ENCODE measurements at regions not wholly inside any gene's neighbourhood (a gene's known extent, or its start where the extent isn't known, plus 50 kb on each side); places are given as distances from the start of the nearest gene placed in this dataset.

GRCh38 chr3:84265768-84266167 is 693.0 kb upstream of the CADM2 start:
- no peak overlapping the region for H4K91ac ChIP-seq (ENCODE audit: insufficient read length, low read depth, low read length)
- Mint-ChIP-seq H3K4me1 (no peaks in the 10 kb centered on the region), H3K9me3 (peaks cover 1 to 12% of the 10 kb centered on the region in 2 experiments; a peak in 2 of 5 replicates)

More at GRCh38 chr3:84265768-84266167, 693.0 kb upstream of the CADM2 start:
- no peak overlapping the region for H3K14ac ChIP-seq (ENCODE audit: insufficient read depth, low read length)
- no peak overlapping the region for H3K4ac ChIP-seq (ENCODE audit: low read depth, low read length)
- H4K5ac ChIP-seq (ENCODE audit: insufficient read length, low read depth, low read length), result no peak overlapping the region
- no peak overlapping the region for H4K8ac ChIP-seq (replicated peaks; ENCODE audit: insufficient read length, low read depth, low read length)
- no peaks in the 10 kb centered on the region for H3K27me3 ChIP-seq (ENCODE audit: insufficient read depth, low read length)
- H2BK12ac ChIP-seq (ENCODE audit: insufficient read length, low read depth, low read length), result no peak overlapping the region
- no peak overlapping the region for H3K9ac ChIP-seq (ENCODE audit: extremely low read depth, insufficient read length, low read length)
- H3K79me2 ChIP-seq (ENCODE audit: insufficient read depth, low read length), result no peaks in the 10 kb centered on the region
- H2BK15ac ChIP-seq (ENCODE audit: low read depth, low read length), result no peak overlapping the region
- no peaks in the 10 kb centered on the region for H3K4me1 ChIP-seq (ENCODE audit: insufficient read depth, low read length)
- DNase-seq, result no peak
- H3K4me2 ChIP-seq (ENCODE audit: insufficient read depth, insufficient read length, low read length), result no peak overlapping the region
- H3K56ac ChIP-seq (ENCODE audit: insufficient read length, low read depth, low read length), result no peak overlapping the region
- no peaks in the 10 kb centered on the region for H4K20me1 ChIP-seq (ENCODE audit: control insufficient read depth, insufficient read depth, insufficient read length)
- no CpG with 5 or more reads among the region's 4 CpGs for WGBS (ENCODE audit: extremely low coverage, insufficient read length, low lambda C conversion rate)
- Mint-ChIP-seq H3K27me3 (ENCODE audit: low read depth) (no peaks in the 10 kb centered on the region), H3K27ac (no peak overlapping the region), H3K36me3 (ENCODE audit: insufficient read depth in 1 of 3, low read depth in 3 of 3) (peaks cover 0 to 2% (median 0%) of the 10 kb centered on the region in 3 experiments; a peak in 2 of 7 replicates), H3K4me3 (no peak overlapping the region)
- H3K27ac ChIP-seq (ENCODE audit: insufficient read length, low read depth, low read length), result no peak overlapping the region
- H3K23ac ChIP-seq (ENCODE audit: insufficient read length, low read depth, low read length), result no peak overlapping the region
- no peaks in the 10 kb centered on the region for H3K9me3 ChIP-seq (ENCODE audit: control insufficient read depth, low read depth, low read length)
- no peak for TF ChIP-seq CTCF (conservative IDR thresholded peaks at IDR 0.05)
- no peak overlapping the region for H2BK5ac ChIP-seq (ENCODE audit: insufficient read length, low read length)
- no peaks in the 10 kb centered on the region for H3K79me1 ChIP-seq (ENCODE audit: insufficient read depth, low read depth, low read length, poor library complexity, severe bottlenecking)
- H3K18ac ChIP-seq (ENCODE audit: insufficient read length, low read depth, low read length), result no peak overlapping the region
- H2AFZ ChIP-seq (ENCODE audit: low read length), result no peak overlapping the region
- no peak overlapping the region for H3T11ph ChIP-seq (ENCODE audit: low read length)
- H2BK120ac ChIP-seq (ENCODE audit: low read depth, low read length, poor library complexity, severe bottlenecking), result no peak overlapping the region
- no peaks in the 10 kb centered on the region for H3K23me2 ChIP-seq (ENCODE audit: insufficient read length, low read depth, low read length, poor library complexity, severe bottlenecking)
- H2AK5ac ChIP-seq (ENCODE audit: insufficient read length, low read length), result no peak overlapping the region
- H2BK20ac ChIP-seq (ENCODE audit: low read depth, low read length, poor library complexity, severe bottlenecking), result no peak overlapping the region
